ENCODE measurements at regions not wholly inside any gene's neighbourhood (a gene's known extent, or its start where the extent isn't known, plus 50 kb on each side); places are given as distances from the start of the nearest gene placed in this dataset.

GRCh38 chrX:73270753-73271152 is 56.1 kb upstream of the NAP1L2 start:
- Histone ChIP-seq H4K20me1 (ENCODE audit: insufficient read depth, low read length) (no peaks in the 10 kb centered on the region), H3K4me2 (ENCODE audit: low read length) (no peak overlapping the region), H3K9ac (ENCODE audit: low read length) (no peak overlapping the region), H3K9me3 (ENCODE audit: insufficient read depth, low read depth, low read length) (no peaks in the 10 kb centered on the region), H3K4me3 (ENCODE audit: insufficient read depth, low read depth, low read length) (no peak overlapping the region), H3K27me3 (ENCODE audit: insufficient read depth, low read length) (no peaks in the 10 kb centered on the region), H3K36me3 (ENCODE audit: insufficient read depth, low read length) (no peaks in the 10 kb centered on the region), H2AFZ (ENCODE audit: low read depth, low read length) (no peak overlapping the region), H3K4me1 (ENCODE audit: insufficient read depth, low read length) (no peaks in the 10 kb centered on the region), H3K27ac (ENCODE audit: low read depth, low read length) (no peak overlapping the region), H3K79me2 (ENCODE audit: insufficient read depth, low read length) (no peaks in the 10 kb centered on the region)
- Mint-ChIP-seq H3K4me3 (ENCODE audit: unreplicated experiment) (no peak overlapping the region), H3K4me1 (ENCODE audit: low read depth, unreplicated experiment) (no peaks in the 10 kb centered on the region), H3K27ac (ENCODE audit: unreplicated experiment) (no peak overlapping the region), H3K36me3 (ENCODE audit: low read depth, unreplicated experiment) (no peaks in the 10 kb centered on the region), H3K9me3 (ENCODE audit: unreplicated experiment) (no peaks in the 10 kb centered on the region), H3K27me3 (ENCODE audit: low read depth, unreplicated experiment) (no peaks in the 10 kb centered on the region)
- TF ChIP-seq CTCF (IDR thresholded peaks at IDR 0.05; ENCODE audit: insufficient read depth, low read depth, low read length) (no peak), EZH2 (IDR thresholded peaks at IDR 0.05; ENCODE audit: insufficient read depth, low read length) (no peak)
- FAIRE-seq (peak; percentile 73), DNase-seq (ENCODE audit: low read depth) (no peak)

- no peak for FAIRE-seq
- no peaks in the 10 kb centered on the region for H3K9me3 Mint-ChIP-seq (ENCODE audit: unreplicated experiment)
Measured at GRCh38 chrX:73268463-73268862, 53.8 kb upstream of the NAP1L2 start.

More at GRCh38 chrX:73268463-73268862, 53.8 kb upstream of the NAP1L2 start:
- no peak overlapping the region for H2AFZ ChIP-seq (ENCODE audit: low read depth, low read length)
- Mint-ChIP-seq H3K27me3 (ENCODE audit: low read depth, unreplicated experiment) (no peaks in the 10 kb centered on the region), H3K4me3 (ENCODE audit: unreplicated experiment) (no peak overlapping the region), H3K4me1 (ENCODE audit: low read depth, unreplicated experiment) (no peaks in the 10 kb centered on the region), H3K36me3 (ENCODE audit: low read depth, unreplicated experiment) (no peaks in the 10 kb centered on the region), H3K27ac (ENCODE audit: unreplicated experiment) (no peak overlapping the region)
- no peak overlapping the region for H3K27ac ChIP-seq (ENCODE audit: low read depth, low read length)
- DNase-seq (ENCODE audit: low read depth): no peak
- H3K4me2 ChIP-seq (ENCODE audit: low read length): no peak overlapping the region
- no peaks in the 10 kb centered on the region for H3K9me3 ChIP-seq (ENCODE audit: insufficient read depth, low read depth, low read length)
- H3K27me3 ChIP-seq (ENCODE audit: insufficient read depth, low read length): no peaks in the 10 kb centered on the region
- no peaks in the 10 kb centered on the region for H3K4me1 ChIP-seq (ENCODE audit: insufficient read depth, low read length)
- no peak overlapping the region for H3K9ac ChIP-seq (ENCODE audit: low read length)
- no peaks in the 10 kb centered on the region for H3K36me3 ChIP-seq (ENCODE audit: insufficient read depth, low read length)
- H3K4me3 ChIP-seq (ENCODE audit: insufficient read depth, low read depth, low read length): no peak overlapping the region
- TF ChIP-seq EZH2 (IDR thresholded peaks at IDR 0.05; ENCODE audit: insufficient read depth, low read length) (no peak), CTCF (IDR thresholded peaks at IDR 0.05; ENCODE audit: insufficient read depth, low read depth, low read length) (no peak)
- no peaks in the 10 kb centered on the region for H3K79me2 ChIP-seq (ENCODE audit: insufficient read depth, low read length)
- no peaks in the 10 kb centered on the region for H4K20me1 ChIP-seq (ENCODE audit: insufficient read depth, low read length)

Measured in astrocyte (in vitro differentiated cells and primary cell).